Activated CD8-positive, alpha-beta memory T cell treated with anti-CD3 and anti-CD28 coated beads for 36 hours (primary cell): ENCODE measurements at regions not wholly inside any gene's neighbourhood (a gene's known extent, or its start where the extent isn't known, plus 50 kb on each side); places are given as distances from the start of the nearest gene placed in this dataset.
"Not testable (repeated sequence)": the region's sequence is repeated elsewhere in the genome, so short reads cannot be mapped to it uniquely, and the experiment has no call there.

Experiments
- CTCF ChIA-PET: fragments of 350-600 bp; sonication (Branson Sonifier 250); formaldehyde crosslinking; loops from one replicate; lab custom pipeline; 2021; ENCODE audit warnings: antibody characterized with exemption; lab: Charles Lee
- POLR2A ChIA-PET: fragments of 350-600 bp; sonication (Branson Sonifier 250); formaldehyde crosslinking; loops from one replicate; lab custom pipeline; 2021; ENCODE audit warnings: antibody characterized with exemption; lab: Charles Lee

- CTCF ChIA-PET, POLR2A ChIA-PET: not testable (repeated sequence)
These were observed 102.8 kb upstream of the KCNMA1 start for GRCh38 chr10:77740396-77740795.

GRCh38 chr10:77738496-77739158 lies 101.0 kb upstream of the KCNMA1 start:
- CTCF ChIA-PET, result no interaction called here

GRCh38 chr10:77737608-77738007 lies 100.0 kb upstream of the KCNMA1 start:
- CTCF ChIA-PET, result no interaction called here

More at GRCh38 chr10:77738496-77739158, 101.0 kb upstream of the KCNMA1 start:
- POLR2A ChIA-PET, result no interaction called here

GRCh38 chr10:77735136-77735535 lies 97.5 kb upstream of the KCNMA1 start:
- POLR2A ChIA-PET, CTCF ChIA-PET: not testable (repeated sequence)

More at GRCh38 chr10:77737608-77738007, 100.0 kb upstream of the KCNMA1 start:
- POLR2A ChIA-PET, result no interaction called here

GRCh38 chr10:77732213-77733003 lies 94.8 kb upstream of the KCNMA1 start:
- ChIA-PET POLR2A (no interaction called here), CTCF (no interaction called here)

- POLR2A ChIA-PET, result no interaction called here
These were observed 89.9 kb upstream of the KCNMA1 start for GRCh38 chr10:77727481-77727880.

GRCh38 chr10:77726732-77727131 lies 89.1 kb upstream of the KCNMA1 start:
- ChIA-PET CTCF (no interaction called here), POLR2A (no interaction called here)

More at GRCh38 chr10:77727481-77727880, 89.9 kb upstream of the KCNMA1 start:
- CTCF ChIA-PET, result no interaction called here

GRCh38 chr10:77726301-77726700 lies 88.7 kb upstream of the KCNMA1 start:
- ChIA-PET CTCF (no interaction called here), POLR2A (no interaction called here)

GRCh38 chr10:77724820-77725219 lies 87.2 kb upstream of the KCNMA1 start:
- ChIA-PET POLR2A (no interaction called here), CTCF (no interaction called here)

- POLR2A ChIA-PET, result no interaction called here
- CTCF ChIA-PET, result no interaction called here
These were observed 85.8 kb upstream of the KCNMA1 start for GRCh38 chr10:77723376-77723775.

GRCh38 chr10:77722956-77723355 lies 85.3 kb upstream of the KCNMA1 start:
- POLR2A ChIA-PET, CTCF ChIA-PET: not testable (repeated sequence)

GRCh38 chr10:77721815-77722214 lies 84.2 kb upstream of the KCNMA1 start:
- POLR2A ChIA-PET, result no interaction called here
- CTCF ChIA-PET, result interaction anchor here (0.7 kb wide), 1 partner anchor 150 kb away, joined by 4 read pairs; no protein-coding TSS in a partner anchor

GRCh38 chr10:77718957-77719356 lies 81.3 kb upstream of the KCNMA1 start:
- ChIA-PET CTCF (interaction anchor here (1.3 to 1.4 kb wide), 2 partner anchors 42 to 114 kb away, joined by 3 to 4 read pairs; no protein-coding TSS in a partner anchor), POLR2A (no interaction called here)

GRCh38 chr10:77718312-77718711 lies 80.7 kb upstream of the KCNMA1 start:
- POLR2A ChIA-PET, CTCF ChIA-PET: not testable (repeated sequence)

- ChIA-PET POLR2A (no interaction called here), CTCF (interaction anchor here (1.1 kb wide), 1 partner anchor 120 kb away, joined by 5 read pairs; no protein-coding TSS in a partner anchor)
These were observed 79.7 kb upstream of the KCNMA1 start for GRCh38 chr10:77717336-77717735.

- ChIA-PET POLR2A (no interaction called here), CTCF (interaction anchor here (1.1 kb wide), 1 partner anchor 121 kb away, joined by 5 read pairs; no protein-coding TSS in a partner anchor)
These were observed 79.1 kb upstream of the KCNMA1 start for GRCh38 chr10:77716458-77717317.

- CTCF ChIA-PET, result no interaction called here
These were observed 77.9 kb upstream of the KCNMA1 start for GRCh38 chr10:77715536-77715935.

GRCh38 chr10:77715088-77715487 lies 77.5 kb upstream of the KCNMA1 start:
- ChIA-PET POLR2A (no interaction called here), CTCF (interaction anchor here (1.0 to 2.1 kb wide), 2 partner anchors 34 to 123 kb away, joined by 3 to 6 read pairs; no protein-coding TSS in a partner anchor)

More at GRCh38 chr10:77715536-77715935, 77.9 kb upstream of the KCNMA1 start:
- POLR2A ChIA-PET, result no interaction called here

GRCh38 chr10:77713521-77714280 lies 76.1 kb upstream of the KCNMA1 start:
- ChIA-PET POLR2A (no interaction called here), CTCF (interaction anchor here (1.0 to 2.1 kb wide), 4 partner anchors 10 to 124 kb away, joined by 3 to 6 read pairs (median 4); no protein-coding TSS in a partner anchor)
